Psoas muscle (tissue), 7 donors: ENCODE measurements at regions not wholly inside any gene's neighbourhood (a gene's known extent, or its start where the extent isn't known, plus 50 kb on each side); places are given as distances from the start of the nearest gene placed in this dataset.
A peak's percentile ranks its signal among the peaks of the same experiment; 100 is the strongest.

Experiments
- ATAC-seq, 4 donors: fragments of 200-7000 bp; cut with Tn5 transposase; one replicate each; pipeline ENCODE4 v1.9.1; 2020; ENCODE audit warnings: moderate library complexity in 3 of 4, mild to moderate bottlenecking in 2 of 4
- DNase-seq, 2 donors: peaks; one replicate each; pipeline ENCODE4 v3.0.0-alpha.2; 2020
- H3K27ac ChIP-seq: fragments of 200-600 bp; one replicate; pipeline ENCODE4 v1.8.0; 2022
- H3K27me3 ChIP-seq, 3 donors: fragments of 200-600 bp in 1 of 3; one replicate each; pipeline versions ENCODE4 v1.6.1 to v1.8.0; 2013 to 2022; ENCODE audit warnings: low read length in 2 of 3, mild to moderate bottlenecking in 2 of 3, moderate library complexity in 1 of 3; ENCODE audit not compliant: insufficient read depth in 3 of 3
- H3K36me3 ChIP-seq, 2 donors: fragments of 200-600 bp in 1 of 2; one replicate each; pipeline versions ENCODE4 v1.6.1 to v1.8.0; 2013 to 2022; ENCODE audit warnings: low read depth in 1 of 2, mild to moderate bottlenecking in 1 of 2, moderate library complexity in 1 of 2; ENCODE audit not compliant: insufficient read depth in 1 of 2
- H3K4me1 ChIP-seq: fragments of 200-600 bp; one replicate; pipeline ENCODE4 v1.8.0; 2022
- H3K4me3 ChIP-seq: fragments of 200-600 bp; one replicate; pipeline ENCODE4 v1.8.0; 2022; ENCODE audit warnings: mild to moderate bottlenecking
- H3K9me3 ChIP-seq: fragments of 200-600 bp; one replicate; pipeline ENCODE4 v1.8.0; 2022
- CTCF ChIP-seq: fragments of 200-600 bp; IDR thresholded peaks from one replicate; pipeline ENCODE4 v1.8.0; 2022; ENCODE audit warnings: antibody characterized with exemption
- WGBS, 3 donors: extraction: QIAGEN DNeasy Blood & Tissue Kit; methylation state at CpG; one replicate each; pipeline versions ENCODE4 v1.1.6 to v1.1.7; 2013; 5-methylcytosine and 5-hydroxymethylcytosine counted together
- intact Hi-C, 2 donors: fragments of 100-400 bp; cut with DNase I; formaldehyde crosslinking; loops; one replicate each; pipeline versions ENCODE4 v1.11.0 to v1.14.2; 2022
- donor health status: healthy with polysubstance abuse.
- donor health status: DM: no; HTN: no; CAD: no; lungs with moderate emphysema.
- donor health status: Bipolar disorder and iron deficiency.
- donor health status: healthy.
- donor health status: DM: yes; HTN: yes; CAD: no.
- donor health status: DM: no; HTN: no; CAD: no.
- donor health status: DM: yes; HTN: yes; CAD: no.

GRCh38 chr2:12882393-12882792 is 165.7 kb downstream of the TRIB2 start:
- ATAC-seq, result no peak
- Histone ChIP-seq H3K4me3 (no peak overlapping the region), H3K36me3 (no peaks in the 10 kb centered on the region), H3K27me3 (no peaks in the 10 kb centered on the region), H3K4me1 (peaks cover 18% of the 10 kb centered on the region), H3K9me3 (no peaks in the 10 kb centered on the region), H3K27ac (no peak overlapping the region)
- 48 to 57% (median 56%) methylated on average over 2 of the region's 2 CpGs for WGBS, 3 donors
- no peak for DNase-seq
- TF ChIP-seq CTCF, result no peak
- intact Hi-C loops, result loop anchor here in 1 of 2 donors (5.0 kb wide), 1 partner anchor 60 kb away; no protein-coding TSS in a partner anchor

GRCh38 chr2:12883906-12884305 is 167.2 kb downstream of the TRIB2 start:
- ATAC-seq, result no peak
- WGBS, 3 donors, result 74 to 82% (median 77%) methylated on average over 2 of the region's 2 CpGs
- H3K27me3 ChIP-seq, result no peaks in the 10 kb centered on the region
- no peaks in the 10 kb centered on the region for H3K36me3 ChIP-seq
- no peak overlapping the region for H3K4me3 ChIP-seq
- H3K4me1 ChIP-seq, result peaks cover 18% of the 10 kb centered on the region
- H3K9me3 ChIP-seq, result no peaks in the 10 kb centered on the region
- DNase-seq, result no peak
- intact Hi-C loops, result loop anchor here in 1 of 2 donors (5.0 kb wide), 1 partner anchor 62 kb away; no protein-coding TSS in a partner anchor
- H3K27ac ChIP-seq, result peak overlapping the region; percentile 58
- no peak for TF ChIP-seq CTCF

- 24 to 31% (median 28%) methylated on average over 7 of the region's 7 CpGs for WGBS, 3 donors
These were observed 168.1 kb downstream of the TRIB2 start for GRCh38 chr2:12884713-12885282.

GRCh38 chr2:12890066-12890465 is 173.3 kb downstream of the TRIB2 start:
- peaks cover 0 to 2% (median 0%) of the 10 kb centered on the region in 3 donors for H3K27me3 ChIP-seq
- H3K4me1 ChIP-seq, result peaks cover 8% of the 10 kb centered on the region
- no peaks in the 10 kb centered on the region for H3K36me3 ChIP-seq
- DNase-seq (no peak), ATAC-seq (no peak)
- peaks cover 2% of the 10 kb centered on the region for H3K9me3 ChIP-seq
- TF ChIP-seq CTCF, result no peak
- H3K4me3 ChIP-seq, result no peak overlapping the region
- intact Hi-C loops, result no loop called here
- no peak overlapping the region for H3K27ac ChIP-seq
- WGBS, 3 donors, result 23 to 37% (median 26%) methylated on average over 4 of the region's 4 CpGs

More at GRCh38 chr2:12884713-12885282, 168.1 kb downstream of the TRIB2 start:
- Histone ChIP-seq H3K27ac (peak overlapping the region; percentile 58), H3K4me3 (no peak overlapping the region), H3K36me3 (no peaks in the 10 kb centered on the region), H3K9me3 (no peaks in the 10 kb centered on the region), H3K27me3 (no peaks in the 10 kb centered on the region), H3K4me1 (peaks cover 18% of the 10 kb centered on the region)
- intact Hi-C loops, result loop anchor here in 1 of 2 donors (5.0 kb wide), 1 partner anchor 62 kb away; no protein-coding TSS in a partner anchor
- DNase-seq, result peak; percentile 62 to 63
- TF ChIP-seq CTCF, result no peak
- peak; percentile 91 to 99 (median 96) for ATAC-seq

GRCh38 chr2:12890481-12890991 is 173.8 kb downstream of the TRIB2 start:
- no peak overlapping the region for H3K4me3 ChIP-seq
- no peak overlapping the region for H3K27ac ChIP-seq
- H3K27me3 ChIP-seq, result peaks cover 0 to 2% (median 0%) of the 10 kb centered on the region in 3 donors
- intact Hi-C loops, result no loop called here
- peaks cover 4% of the 10 kb centered on the region for H3K9me3 ChIP-seq
- no peak for TF ChIP-seq CTCF
- ATAC-seq, result no peak
- DNase-seq, result no peak
- 76 to 77% (median 77%) methylated on average over 6 of the region's 6 CpGs for WGBS, 3 donors
- no peaks in the 10 kb centered on the region for H3K36me3 ChIP-seq
- H3K4me1 ChIP-seq, result peaks cover 3% of the 10 kb centered on the region
